ENCODE measurements at regions not wholly inside any gene's neighbourhood (a gene's known extent, or its start where the extent isn't known, plus 50 kb on each side); places are given as distances from the start of the nearest gene placed in this dataset.

DNA sequence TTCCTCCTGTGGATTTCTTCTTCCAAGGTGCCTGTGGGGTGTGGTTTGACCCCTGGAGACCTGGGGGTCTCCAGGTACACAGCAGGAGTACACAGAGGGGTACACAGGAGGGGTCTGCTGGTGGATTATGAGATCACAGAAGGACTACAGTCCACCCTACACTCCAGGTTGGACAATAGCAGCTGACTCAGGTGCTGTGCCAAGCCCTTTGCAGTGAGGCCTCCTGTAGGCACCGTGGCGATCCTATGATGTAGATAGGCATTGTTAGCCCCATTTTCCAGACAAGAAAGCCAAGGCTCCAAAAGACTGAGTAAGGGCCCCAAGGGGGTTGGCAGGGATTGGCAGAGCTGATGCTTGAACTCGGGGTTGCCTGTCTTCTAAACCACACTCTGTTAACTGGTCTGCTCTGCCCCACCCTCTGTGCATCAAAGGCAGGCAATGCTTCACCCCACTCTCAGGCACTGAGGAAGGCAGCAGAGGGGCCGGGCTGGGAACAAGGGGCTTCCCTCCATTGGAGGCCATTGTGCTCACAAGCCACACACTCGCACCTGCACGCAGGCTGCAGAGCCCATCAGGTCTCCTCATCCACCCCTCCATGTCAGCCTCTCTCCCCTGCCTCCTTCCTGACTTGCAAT lies 77.5 kb upstream of the SIRPA start:
- TF ChIP-seq MED13 (CRISPR knock-in tag; IDR thresholded peaks at IDR 0.05), result no peak
- TF ChIP-seq, protein P1, sequence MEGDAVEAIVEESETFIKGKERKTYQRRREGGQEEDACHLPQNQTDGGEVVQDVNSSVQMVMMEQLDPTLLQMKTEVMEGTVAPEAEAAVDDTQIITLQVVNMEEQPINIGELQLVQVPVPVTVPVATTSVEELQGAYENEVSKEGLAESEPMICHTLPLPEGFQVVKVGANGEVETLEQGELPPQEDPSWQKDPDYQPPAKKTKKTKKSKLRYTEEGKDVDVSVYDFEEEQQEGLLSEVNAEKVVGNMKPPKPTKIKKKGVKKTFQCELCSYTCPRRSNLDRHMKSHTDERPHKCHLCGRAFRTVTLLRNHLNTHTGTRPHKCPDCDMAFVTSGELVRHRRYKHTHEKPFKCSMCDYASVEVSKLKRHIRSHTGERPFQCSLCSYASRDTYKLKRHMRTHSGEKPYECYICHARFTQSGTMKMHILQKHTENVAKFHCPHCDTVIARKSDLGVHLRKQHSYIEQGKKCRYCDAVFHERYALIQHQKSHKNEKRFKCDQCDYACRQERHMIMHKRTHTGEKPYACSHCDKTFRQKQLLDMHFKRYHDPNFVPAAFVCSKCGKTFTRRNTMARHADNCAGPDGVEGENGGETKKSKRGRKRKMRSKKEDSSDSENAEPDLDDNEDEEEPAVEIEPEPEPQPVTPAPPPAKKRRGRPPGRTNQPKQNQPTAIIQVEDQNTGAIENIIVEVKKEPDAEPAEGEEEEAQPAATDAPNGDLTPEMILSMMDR (CRISPR knock-in tag; IDR thresholded peaks at IDR 0.05), result no peak
- TF ChIP-seq SIN3B (IDR thresholded peaks at IDR 0.05; ENCODE audit: low read length), result no peak
- no peak for TF ChIP-seq ZNF350 (CRISPR knock-in tag; IDR thresholded peaks at IDR 0.05; ENCODE audit: borderline replicate concordance, low read depth)
- TF ChIP-seq, protein P2, sequence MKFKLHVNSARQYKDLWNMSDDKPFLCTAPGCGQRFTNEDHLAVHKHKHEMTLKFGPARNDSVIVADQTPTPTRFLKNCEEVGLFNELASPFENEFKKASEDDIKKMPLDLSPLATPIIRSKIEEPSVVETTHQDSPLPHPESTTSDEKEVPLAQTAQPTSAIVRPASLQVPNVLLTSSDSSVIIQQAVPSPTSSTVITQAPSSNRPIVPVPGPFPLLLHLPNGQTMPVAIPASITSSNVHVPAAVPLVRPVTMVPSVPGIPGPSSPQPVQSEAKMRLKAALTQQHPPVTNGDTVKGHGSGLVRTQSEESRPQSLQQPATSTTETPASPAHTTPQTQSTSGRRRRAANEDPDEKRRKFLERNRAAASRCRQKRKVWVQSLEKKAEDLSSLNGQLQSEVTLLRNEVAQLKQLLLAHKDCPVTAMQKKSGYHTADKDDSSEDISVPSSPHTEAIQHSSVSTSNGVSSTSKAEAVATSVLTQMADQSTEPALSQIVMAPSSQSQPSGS (CRISPR knock-in tag; IDR thresholded peaks at IDR 0.05), result no peak
- TF ChIP-seq, protein P3, sequence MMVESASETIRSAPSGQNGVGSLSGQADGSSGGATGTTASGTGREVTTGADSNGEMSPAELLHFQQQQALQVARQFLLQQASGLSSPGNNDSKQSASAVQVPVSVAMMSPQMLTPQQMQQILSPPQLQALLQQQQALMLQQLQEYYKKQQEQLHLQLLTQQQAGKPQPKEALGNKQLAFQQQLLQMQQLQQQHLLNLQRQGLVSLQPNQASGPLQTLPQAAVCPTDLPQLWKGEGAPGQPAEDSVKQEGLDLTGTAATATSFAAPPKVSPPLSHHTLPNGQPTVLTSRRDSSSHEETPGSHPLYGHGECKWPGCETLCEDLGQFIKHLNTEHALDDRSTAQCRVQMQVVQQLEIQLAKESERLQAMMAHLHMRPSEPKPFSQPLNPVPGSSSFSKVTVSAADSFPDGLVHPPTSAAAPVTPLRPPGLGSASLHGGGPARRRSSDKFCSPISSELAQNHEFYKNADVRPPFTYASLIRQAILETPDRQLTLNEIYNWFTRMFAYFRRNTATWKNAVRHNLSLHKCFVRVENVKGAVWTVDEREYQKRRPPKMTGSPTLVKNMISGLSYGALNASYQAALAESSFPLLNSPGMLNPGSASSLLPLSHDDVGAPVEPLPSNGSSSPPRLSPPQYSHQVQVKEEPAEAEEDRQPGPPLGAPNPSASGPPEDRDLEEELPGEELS (CRISPR knock-in tag; IDR thresholded peaks at IDR 0.05), result no peak
- TF ChIP-seq ZNF792 (CRISPR knock-in tag; IDR thresholded peaks at IDR 0.05), result no peak
- TF ChIP-seq, protein P4, sequence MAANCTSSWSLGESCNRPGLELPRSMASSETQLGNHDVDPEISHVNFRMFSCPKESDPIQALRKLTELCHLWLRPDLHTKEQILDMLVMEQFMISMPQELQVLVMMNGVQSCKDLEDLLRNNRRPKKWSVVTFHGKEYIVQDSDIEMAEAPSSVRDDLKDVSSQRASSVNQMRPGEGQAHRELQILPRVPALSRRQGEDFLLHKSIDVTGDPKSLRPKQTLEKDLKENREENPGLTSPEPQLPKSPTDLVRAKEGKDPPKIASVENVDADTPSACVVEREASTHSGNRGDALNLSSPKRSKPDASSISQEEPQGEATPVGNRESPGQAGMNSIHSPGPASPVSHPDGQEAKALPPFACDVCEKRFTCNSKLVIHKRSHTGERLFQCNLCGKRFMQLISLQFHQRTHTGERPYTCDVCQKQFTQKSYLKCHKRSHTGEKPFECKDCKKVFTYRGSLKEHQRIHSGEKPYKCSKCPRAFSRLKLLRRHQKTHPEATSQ (CRISPR knock-in tag; IDR thresholded peaks at IDR 0.05; ENCODE audit: borderline replicate concordance), result no peak
- TF ChIP-seq, protein P5, sequence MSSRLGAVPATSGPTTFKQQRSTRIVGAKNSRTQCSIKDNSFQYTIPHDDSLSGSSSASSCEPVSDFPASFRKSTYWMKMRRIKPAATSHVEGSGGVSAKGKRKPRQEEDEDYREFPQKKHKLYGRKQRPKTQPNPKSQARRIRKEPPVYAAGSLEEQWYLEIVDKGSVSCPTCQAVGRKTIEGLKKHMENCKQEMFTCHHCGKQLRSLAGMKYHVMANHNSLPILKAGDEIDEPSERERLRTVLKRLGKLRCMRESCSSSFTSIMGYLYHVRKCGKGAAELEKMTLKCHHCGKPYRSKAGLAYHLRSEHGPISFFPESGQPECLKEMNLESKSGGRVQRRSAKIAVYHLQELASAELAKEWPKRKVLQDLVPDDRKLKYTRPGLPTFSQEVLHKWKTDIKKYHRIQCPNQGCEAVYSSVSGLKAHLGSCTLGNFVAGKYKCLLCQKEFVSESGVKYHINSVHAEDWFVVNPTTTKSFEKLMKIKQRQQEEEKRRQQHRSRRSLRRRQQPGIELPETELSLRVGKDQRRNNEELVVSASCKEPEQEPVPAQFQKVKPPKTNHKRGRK (CRISPR knock-in tag; IDR thresholded peaks at IDR 0.05), result no peak
- TF ChIP-seq, protein P6, sequence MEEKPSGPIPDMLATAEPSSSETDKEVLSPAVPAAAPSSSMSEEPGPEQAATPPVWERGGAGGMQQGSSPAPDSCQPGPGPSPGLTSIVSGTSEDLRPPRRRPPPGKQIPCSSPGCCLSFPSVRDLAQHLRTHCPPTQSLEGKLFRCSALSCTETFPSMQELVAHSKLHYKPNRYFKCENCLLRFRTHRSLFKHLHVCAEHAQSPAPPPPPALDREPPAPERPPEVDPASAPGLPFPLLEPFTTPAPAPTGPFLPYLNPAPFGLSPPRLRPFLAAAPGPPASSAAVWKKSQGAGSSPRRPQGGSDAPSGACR (CRISPR knock-in tag; IDR thresholded peaks at IDR 0.05), result no peak
- TF ChIP-seq YY1 (IDR thresholded peaks at IDR 0.05; ENCODE audit: insufficient read depth, insufficient replicate concordance, low read depth, low read length), result no peak
- TF ChIP-seq FOXO1 (CRISPR knock-in tag; IDR thresholded peaks at IDR 0.05), result no peak

Data from HepG2 (cell line).